ENCODE measurements at regions not wholly inside any gene's neighbourhood (a gene's known extent, or its start where the extent isn't known, plus 50 kb on each side); places are given as distances from the start of the nearest gene placed in this dataset.
A peak's percentile ranks its signal among the peaks of the same experiment; 100 is the strongest.

DNA sequence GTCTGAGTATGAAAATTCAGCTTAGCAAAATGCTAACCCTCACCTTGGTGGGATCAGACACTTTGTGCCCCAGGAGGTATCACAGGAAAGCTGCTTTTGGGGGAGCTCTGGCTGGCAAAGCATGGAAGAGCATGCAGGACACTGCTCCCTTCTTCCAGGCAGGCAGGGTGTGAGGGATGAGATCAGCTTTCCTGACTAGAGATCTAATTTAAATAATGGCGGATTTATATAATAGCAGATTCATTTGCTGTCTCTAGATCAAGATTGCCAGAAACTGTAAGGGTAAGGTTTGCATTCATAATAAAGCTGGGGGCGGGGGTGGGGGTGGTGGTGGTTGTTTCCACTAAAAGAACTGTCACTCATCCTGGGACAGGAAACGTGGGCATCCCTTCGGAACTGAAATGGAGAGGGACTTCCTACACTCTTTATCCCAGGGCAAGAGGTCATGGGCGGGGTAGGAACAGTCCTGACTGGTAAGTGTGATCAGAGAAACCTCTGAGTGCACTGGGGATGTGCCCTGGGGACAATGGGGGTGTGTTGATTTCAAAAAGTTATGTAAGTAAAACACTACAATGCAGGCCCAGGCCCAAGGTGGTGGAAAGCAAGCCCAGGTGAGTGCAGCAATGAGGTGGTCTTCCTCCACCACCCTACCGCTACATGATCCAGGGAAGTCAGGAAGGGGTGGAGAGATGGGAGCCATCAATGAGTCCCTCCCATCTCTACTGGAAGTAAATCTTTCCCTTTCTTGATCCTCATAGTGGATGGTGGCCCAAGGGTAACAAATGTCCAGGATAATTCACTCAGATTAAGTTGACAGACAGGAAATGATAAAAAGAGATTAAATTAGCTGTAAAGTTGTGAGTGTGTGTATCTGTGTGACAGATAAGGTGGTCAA, 171.4 kb upstream of the SERPINE2 start:
- no peak for DNase-seq

DNA sequence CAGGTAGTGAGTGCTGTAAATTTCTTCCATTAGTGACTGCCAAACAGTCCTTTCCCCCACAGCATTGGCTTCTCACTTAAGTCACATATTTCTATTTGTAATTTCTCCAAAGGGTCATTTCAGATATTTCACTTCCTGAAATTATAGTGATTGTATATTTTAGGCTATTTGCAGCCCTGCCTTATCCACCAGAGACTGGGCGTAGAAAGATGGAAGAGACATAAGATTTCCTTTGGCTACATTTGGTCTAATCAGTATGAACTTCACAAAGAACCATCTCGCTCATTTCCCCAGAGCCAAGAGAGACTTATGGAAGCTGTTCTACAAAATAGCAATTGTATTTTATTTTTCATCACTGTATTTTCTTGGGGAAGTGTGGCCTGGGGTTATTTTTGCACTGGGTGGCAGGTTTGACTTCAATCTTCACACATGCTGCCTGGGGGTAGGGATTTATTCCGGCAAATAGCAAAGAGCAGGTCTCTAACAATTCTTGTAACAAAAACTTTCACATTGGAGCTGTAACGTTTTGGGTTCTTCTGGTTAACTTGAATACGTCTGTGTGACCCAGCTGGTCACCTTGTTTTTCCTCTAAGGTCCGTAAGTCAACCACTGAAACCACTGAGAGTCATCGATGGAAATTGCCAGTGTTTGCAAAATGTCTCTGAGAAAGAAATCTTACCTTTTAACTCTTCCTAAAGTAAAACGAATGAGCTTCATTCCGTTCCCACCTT, 170.6 kb upstream of the SERPINE2 start:
- DNase-seq, result no peak

DNA sequence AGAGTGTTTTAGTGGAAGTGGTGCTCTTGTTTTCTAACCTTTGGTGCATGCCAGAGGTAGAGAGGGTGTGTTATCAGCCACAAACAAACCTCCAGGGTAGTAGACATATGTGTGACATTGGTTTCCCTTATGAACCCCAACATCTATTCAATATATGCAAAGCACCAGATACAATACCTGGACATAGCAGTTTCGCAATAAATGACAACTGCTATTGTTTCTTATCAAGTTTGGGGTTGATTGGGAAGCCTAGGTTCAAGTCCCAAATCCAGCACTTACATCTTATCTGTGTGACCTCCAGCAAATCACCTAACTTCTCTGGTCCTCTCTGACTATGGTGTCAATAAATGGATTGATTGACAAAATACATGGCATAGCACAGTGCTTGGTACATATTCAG, 169.4 kb upstream of the SERPINE2 start:
- DNase-seq, result no peak

DNA sequence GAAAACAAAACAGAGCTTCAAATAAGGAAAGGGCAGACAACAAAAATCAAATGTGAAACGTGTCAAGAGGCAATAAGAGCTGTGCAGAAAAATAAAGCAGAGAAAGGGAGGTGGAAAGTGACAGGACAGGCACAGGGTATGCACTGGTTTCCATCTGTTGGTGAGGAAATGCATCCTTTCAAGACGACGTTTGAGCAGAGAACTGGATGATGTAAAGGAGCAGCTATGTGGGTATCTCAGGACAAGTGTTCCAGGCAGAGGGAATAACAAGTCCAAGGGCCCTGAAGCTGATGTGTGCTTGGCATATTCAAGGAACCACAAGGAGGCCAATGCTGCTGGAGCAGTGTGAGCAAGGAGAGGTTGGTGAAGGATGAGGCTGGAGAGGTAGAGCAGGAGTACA, 168.9 kb upstream of the SERPINE2 start:
- DNase-seq, result no peak

DNA sequence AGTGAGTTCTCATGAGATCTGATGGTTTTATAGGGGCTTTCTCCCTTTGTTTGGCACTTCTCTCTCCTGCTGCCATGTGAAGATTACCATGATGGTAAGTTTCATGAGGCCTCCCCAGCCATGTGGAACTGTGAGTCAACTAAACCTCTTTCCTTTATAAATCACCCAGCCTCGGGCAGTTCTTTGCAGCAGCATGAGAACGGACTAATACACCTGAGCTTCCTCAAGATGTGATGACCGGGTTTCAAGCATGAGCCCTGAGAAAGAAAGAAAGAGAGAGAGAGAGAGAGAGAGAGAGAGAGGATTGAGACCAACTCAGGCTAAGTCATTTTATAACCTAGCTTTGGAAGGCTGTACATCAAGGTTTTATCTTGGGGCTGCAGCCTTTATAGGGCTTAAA, 167.7 kb upstream of the SERPINE2 start:
- no peak for DNase-seq

DNA sequence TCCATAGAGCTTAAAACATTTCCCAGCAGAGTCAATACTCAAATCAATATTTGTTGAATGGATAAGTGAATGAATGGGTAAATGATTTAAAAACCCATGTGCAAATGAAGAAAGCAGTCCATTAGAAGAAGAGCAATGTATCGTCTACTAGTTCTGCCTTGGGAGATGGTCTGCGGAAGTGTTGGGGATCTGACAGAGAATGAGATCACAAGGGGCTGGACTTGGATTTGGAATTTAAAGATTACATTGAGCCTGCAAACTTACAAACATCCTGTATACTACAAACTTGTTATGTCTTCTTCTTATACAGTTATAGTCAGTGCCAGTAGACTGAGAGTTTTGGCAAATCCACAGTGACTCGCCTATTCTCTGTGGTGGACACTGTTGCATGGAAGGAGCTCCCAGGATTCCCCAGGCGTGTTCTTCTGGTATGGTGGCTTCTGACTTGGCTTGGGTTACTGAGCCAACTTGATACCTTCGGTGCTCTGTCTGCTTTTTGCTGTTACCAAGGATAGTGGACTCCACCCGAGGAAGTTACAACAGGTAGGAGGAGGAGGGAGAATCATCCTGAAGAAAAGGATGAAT, 163.3 kb upstream of the SERPINE2 start:
- no peak for DNase-seq

DNA sequence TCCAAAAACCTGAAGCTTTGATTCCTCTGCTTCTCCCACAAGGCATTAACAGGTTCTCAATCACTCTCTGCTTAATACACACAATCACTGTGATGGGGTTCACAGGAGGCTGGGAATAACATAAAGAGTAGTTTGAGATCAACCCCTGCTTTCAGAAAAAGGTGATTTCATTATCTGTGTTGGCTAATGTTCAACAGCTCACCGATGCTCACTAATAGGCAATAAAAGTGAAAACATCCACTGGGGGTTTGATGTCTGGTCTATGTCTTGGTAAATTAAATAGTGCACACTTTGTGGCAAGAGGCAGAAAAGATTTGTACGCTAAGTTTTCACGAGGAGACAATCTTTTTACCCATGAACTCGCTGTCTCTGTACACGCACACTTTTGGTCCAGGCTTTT, 159.3 kb upstream of the SERPINE2 start:
- no peak for DNase-seq

DNA sequence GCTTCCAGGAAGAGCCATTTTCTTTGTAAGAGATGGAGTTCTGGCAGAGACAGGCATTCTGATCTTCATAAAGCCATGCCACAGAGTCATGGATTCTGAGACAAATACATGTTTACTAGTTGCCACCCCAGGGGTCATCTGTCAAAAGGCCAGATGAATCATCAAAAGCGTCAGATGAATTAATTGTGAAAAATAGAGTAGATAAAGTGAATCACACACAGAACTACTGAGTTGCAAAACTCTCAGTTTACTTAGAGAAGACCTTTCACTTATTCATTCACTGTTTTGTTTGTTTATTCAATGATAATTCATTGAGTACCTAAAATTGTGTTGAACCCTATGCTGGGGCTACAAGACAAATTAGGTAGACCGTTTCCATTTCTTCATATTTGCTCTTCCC, 157.7 kb upstream of the SERPINE2 start:
- DNase-seq, result no peak

DNA sequence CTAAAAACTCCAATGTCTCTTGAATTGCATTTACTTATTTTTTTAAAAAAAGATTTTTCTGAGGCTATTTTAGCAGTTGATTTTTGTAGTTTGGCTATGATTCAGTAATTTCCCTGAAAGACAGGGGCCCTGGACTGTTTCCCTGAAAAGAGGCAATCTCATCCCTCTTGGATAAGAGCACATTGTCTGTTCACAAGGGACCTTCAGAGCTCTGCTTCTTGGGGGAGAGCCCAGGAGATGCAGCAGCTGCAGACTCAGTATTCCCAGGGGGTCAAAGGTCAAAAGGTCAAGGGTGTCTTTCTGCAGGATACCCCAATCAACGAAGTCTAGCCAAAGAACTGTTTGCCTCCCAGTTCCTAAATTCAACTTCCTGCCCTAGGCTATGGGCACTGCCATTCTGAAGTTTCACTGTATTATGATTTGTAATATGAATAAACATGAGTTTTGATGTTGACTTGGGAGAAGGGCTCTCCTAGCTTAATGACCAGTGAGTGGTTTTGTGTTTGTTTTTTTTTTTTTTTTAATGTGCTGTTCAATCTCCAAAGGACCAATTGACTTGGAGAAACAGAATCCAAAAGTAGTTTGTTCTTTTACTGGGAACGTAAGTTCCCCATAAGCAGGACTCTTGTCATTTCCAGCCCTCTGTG, 157.0 kb upstream of the SERPINE2 start:
- no peak for DNase-seq

DNA sequence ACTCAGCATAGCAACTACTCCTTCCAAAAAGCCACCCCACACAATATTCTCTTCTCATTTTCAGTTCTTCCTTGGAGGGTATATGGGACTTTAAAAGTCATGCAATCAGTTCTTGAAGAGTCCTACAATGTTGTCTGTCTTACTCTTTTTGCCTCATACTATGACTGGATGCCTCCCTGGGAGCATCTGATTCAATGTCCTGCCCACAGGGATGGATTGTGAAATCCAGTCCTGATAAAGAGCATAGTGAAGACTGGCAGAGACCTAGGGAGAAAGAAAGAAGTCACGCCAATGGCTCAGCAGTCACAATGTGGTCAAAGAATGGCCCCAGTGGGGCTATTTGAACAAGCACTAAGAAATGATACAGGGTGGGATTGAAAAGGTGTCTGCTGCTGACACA, 155.1 kb upstream of the SERPINE2 start:
- DNase-seq, result no peak

DNA sequence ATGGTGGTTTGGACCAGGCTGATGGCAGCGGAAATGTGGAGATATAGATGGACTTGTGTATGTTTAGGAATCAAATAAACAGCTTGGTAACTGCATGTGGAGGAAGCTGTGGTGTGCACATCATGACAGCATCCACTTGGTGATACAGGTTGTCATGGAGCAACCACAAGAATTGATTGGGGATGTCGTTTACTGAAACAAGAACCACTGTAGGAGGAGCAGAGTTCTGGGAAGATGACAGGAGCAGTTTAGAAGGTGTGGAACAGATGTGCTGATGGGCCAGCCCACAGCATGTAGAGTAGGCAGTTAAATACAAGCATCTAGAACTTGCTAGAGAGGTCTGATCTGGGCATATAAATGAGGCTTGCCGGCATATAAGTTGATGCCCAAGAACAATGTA, 152.4 kb upstream of the SERPINE2 start:
- no peak for DNase-seq

DNA sequence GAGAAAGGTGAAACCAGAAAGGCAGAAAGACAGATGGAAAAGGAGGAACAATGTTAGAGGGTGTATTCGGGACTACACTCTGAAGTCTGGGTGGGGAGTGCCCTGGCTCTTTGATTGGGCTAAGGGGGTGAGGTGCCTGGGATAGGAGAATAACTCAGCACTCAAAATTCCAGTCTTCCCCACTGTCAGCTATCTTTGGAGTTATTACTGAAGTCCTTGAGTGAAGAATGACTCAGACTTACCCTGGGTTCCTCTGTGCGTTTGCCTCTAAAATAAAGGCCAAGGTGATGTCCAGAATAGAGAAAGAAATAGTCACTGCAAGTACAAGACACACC, 151.8 kb upstream of the SERPINE2 start:
- DNase-seq, result no peak

DNA sequence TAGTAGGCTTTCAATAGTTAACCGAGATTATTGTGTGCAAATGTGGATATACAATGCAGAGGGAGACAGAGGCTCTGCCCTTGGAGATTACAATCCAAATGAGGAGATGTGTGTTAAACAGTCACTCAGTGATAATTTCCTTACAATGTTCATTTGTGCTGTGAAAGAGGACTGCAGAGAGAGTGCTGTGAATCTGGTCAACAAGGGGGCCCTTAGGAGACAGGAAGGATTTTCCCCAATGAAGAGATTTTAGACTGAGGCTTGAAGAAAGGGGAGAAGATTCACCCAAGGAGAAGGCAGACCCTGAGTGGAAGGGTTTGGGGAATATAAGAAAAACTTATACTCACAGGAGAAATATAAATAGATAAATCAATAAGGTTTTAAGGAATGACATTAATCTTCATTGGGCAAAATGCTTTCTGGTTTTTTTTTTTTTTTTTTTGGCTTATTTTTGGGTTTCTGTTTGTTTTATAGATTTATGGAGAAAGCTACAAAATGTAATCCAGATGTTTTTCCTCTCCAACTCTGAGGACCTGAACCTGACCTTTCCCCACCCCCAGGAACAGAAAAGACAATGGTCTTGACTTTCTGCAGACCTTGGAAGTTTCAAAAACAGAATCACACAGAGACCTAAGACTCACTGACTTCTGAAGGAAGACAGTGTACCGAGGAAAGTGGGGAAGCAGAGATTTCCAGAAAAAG, 151.3 kb upstream of the SERPINE2 start:
- DNase-seq, result no peak

DNA sequence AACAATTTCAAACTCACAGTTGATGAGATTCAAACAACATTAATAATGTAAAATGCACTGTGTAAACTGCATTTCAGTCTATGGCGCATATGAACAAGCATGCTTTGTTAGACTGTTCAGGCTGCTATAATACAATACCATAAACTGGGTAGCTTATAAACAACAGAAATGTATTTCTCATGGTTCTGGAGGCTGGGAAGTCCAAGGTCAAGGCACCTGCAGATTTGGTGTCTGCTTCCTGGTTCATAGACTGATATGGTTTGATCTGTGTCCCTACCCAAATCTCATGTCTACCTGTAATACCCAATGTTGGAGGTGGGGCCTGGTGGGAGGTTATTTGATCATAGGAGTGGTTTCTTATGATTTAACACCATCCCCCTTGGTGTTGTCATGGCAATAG, 148.1 kb upstream of the SERPINE2 start:
- no peak for DNase-seq

DNA sequence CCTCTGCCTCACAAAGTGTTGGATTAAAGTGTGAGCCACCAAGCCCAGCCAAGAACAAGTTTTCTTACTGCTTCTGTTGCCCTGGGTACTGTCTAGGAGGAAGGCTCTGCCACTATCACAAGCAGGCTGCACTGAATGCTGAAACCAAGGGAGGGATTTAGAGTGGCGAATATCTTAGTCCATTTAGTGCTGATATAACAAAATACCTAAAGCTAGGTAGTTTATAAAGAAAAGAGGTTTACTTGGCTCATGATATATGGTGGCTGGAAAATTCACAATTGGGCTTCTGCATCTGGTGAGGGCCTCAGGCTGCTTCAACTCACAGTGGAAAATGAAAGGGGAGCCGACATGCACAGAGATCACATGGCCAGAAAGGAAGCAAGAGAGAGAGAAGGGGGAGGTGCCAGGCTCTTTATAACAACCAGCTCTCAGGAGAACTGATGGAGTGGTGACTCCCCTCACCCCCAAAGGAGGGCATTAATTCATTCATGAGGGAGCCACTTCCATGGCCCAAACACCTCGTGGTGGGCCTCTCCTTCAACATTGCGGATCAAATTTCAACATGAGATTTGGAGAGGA, 146.0 kb upstream of the SERPINE2 start:
- no peak for DNase-seq

DNA sequence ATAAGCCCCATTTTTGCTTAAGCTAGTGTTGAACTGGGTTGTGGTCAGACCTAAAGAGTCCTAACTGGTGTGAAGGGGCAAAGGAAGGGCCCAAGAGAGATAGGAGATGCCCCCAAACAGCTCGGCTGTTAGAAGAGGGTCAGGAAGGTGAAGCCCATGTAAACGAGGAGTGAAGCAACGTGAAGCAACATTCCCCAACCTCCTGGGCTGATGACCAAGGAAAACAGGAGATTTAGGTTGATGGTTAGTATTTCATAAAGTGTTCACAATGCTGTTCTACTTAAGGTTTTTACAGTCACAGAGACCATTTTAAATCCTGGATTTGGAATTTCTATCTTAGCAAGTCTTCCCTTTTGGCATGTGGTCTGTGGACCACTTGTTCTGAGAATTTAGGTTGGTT, 144.0 kb upstream of the SERPINE2 start:
- DNase-seq, result no peak

DNA sequence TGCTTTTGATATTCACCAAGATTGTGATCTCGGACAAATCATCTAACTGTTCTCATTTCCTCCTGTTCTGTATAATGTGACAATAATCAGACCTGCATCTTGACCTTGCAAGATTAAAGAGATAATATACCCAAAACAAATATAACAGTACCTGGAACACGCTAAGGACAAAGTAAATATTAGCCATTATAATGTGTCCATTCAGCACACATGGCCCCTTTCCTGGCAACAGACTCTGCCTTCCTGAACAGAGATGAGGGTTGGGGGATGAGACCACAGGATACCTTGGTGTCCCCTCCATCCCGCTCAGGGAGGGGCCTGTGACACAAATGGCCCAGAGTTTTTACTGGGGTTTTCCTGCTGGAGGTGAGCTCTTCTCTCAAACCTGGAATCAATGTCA, 143.4 kb upstream of the SERPINE2 start:
- no peak for DNase-seq

DNA sequence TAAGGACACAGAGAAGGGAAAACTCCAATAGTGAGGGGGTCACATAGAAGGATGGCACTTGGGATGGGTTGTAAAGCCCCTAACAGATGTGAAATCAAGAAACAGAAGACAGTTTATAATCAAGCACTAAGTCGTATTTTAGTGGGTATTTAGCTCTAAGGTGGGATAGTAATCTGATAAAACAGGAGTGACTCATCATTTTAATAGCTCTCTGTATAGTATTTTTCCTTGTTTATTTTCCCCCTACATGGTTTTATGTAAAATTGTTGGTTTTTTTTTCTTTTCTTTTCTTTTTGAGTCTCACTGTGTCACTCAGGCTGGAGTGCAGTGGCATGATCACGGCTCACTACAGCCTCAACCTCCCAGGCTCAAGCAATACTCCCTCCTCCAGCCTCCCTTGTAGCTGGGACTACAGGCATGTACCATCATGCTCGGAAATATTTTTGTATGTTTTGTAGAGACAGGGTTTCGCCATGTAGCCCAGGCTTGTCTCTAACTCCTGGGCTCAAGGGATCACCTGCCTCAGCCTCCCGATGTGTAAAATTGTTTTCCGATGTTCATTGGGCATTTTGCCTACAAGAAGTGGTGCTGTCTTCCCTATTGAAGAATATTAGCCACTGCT, 142.6 kb upstream of the SERPINE2 start:
- DNase-seq, result no peak

DNA sequence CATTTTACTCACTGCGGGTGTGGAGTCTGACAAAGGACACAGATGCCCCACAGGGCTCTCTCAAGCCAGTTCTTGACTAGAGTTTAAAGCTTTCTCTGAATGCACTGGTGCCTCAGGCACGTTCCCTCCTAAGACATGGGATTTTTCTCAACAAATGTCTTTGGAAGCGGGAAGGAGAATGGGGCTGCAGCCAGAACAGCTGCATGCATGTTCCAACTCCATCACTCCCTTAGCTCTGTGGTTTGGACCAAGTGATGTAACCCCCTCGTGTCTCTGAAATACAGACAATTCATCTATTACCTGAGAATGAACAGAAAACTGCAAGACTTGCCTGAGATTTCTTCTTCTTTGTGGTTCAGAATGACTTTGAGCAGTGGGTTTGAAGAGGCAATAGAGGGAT, 141.7 kb upstream of the SERPINE2 start:
- DNase-seq, result no peak

DNA sequence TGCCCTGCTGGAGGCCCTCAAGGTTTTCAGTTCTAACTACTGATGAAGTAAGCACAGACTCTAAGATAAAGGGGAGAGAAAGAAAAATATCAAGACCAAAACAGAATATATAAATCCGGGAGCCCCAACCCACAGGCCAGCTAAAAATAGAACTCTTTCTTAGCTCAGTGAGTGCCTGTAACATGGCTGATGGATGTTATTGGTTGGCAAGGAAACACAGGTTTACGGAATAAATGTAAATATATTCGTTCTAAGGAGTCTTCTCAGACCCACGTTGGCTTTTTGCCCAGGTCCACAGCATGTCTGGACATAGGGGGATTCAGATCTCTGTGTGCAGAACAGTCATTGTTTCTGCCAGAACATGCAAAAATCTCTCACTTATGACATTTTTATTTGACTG, 139.0 kb upstream of the SERPINE2 start:
- peak; percentile 54 for DNase-seq

DNA sequence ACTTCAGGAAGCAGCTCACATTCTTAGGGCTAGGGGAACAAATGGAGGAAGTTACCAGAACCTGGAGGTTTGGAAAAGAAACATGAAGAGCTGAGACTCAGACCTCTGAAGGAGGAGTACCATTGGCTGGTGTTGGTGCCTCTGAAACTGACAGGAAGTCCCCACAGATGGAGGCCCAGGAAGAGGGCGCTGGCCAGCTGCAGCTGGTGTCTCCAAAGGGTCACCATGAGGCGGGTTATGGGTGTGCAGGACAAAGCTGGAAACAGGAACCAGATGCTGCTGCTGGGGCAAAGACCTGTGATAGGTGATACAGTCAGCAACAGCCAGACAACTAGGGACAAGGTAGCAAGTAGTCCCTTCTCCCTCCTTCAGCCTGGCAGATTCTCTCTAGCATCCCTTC, 136.5 kb upstream of the SERPINE2 start:
- no peak for DNase-seq
